Tibial nerve (tissue), 4 donors: ENCODE measurements at regions not wholly inside any gene's neighbourhood (a gene's known extent, or its start where the extent isn't known, plus 50 kb on each side); places are given as distances from the start of the nearest gene placed in this dataset.

Source experiments
- DNase-seq, 2 donors: peaks; one replicate each; pipeline ENCODE4 v3.0.0-alpha.2; 2019; ENCODE audit warnings: low spot score in 2 of 2
- H3K27ac ChIP-seq, 4 donors: fragments of 200-600 bp; sonication (generic) in 3 of 4; one replicate each; pipeline ENCODE4 v1.5.1; 2017 to 2019; ENCODE audit warnings: mild to moderate bottlenecking in 1 of 4
- H3K27me3 ChIP-seq, 2 donors: fragments of 200-600 bp; sonication (generic) in 1 of 2; one replicate each; pipeline versions ENCODE4 v1.5.1 to v1.6.0; 2017 to 2019
- H3K36me3 ChIP-seq, 3 donors: fragments of 200-600 bp; sonication (generic); one replicate each; pipeline ENCODE4 v1.5.1; 2018 to 2019
- H3K4me1 ChIP-seq, 4 donors: fragments of 200-600 bp; sonication (generic) in 3 of 4; one replicate each; pipeline ENCODE4 v1.5.1; 2017 to 2019
- H3K4me3 ChIP-seq, 4 donors: fragments of 200-600 bp; sonication (generic) in 3 of 4; one replicate each; pipeline ENCODE4 v1.5.1; 2017 to 2019; ENCODE audit warnings: mild to moderate bottlenecking in 1 of 4, moderate library complexity in 1 of 4
- H3K9me3 ChIP-seq, 4 donors: fragments of 200-600 bp; sonication (generic) in 3 of 4; one replicate each; pipeline ENCODE4 v1.5.1; 2017 to 2019
- EP300 ChIP-seq, 2 donors: sonication (generic); formaldehyde crosslinking; IDR thresholded peaks; one replicate each; pipeline ENCODE4 v1.6.1; 2017; ENCODE audit warnings: antibody characterized with exemption in 2 of 2, mild to moderate bottlenecking in 1 of 2
- POLR2A ChIP-seq, 2 donors: fragments of 450-650 bp; IDR thresholded peaks; one replicate each; pipeline ENCODE4 v1.6.1; 2017; ENCODE audit warnings: antibody characterized with exemption in 2 of 2, mild to moderate bottlenecking in 2 of 2, moderate library complexity in 2 of 2
- WGBS, 2 donors: methylation state at CpG; one replicate each; pipeline ENCODE4 v1.1.5; 2018; 5-methylcytosine and 5-hydroxymethylcytosine counted together
- TF ChIP-seq, protein P1 (sequence below), 5 experiments: fragments of 200-600 bp in 3 of 5; fragments of 450-650 bp in 2 of 5; sonication (generic) in 3 of 5; IDR thresholded peaks; one replicate each; pipeline ENCODE4 v1.5.1; 2016 to 2019; ENCODE audit warnings: antibody characterized with exemption in 5 of 5, mild to moderate bottlenecking in 3 of 5, moderate library complexity in 2 of 5

DNA sequence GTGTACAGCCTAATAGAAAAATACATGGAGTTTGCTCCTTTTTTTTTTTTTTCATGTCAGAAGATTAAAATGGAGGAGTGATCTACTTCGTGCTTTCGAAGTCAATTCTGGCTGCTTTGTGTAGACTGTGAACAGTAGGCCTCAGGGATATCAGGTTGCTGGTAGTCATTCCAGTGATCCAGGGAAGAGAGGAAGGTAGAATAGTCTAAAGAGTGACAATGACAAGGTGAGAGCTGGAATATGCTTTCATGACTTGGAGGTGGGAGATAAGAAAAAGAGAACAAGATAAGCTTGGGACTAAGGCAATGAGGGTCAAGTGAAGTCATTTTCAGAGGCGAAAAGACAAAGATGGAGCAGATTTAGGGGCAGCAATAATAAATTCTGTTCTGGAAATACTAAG lies 111.3 kb upstream of the MIR17HG start:
- Histone ChIP-seq H3K4me3 (no peak overlapping the region), H3K36me3 (no peaks in the 10 kb centered on the region), H3K27me3 (no peaks in the 10 kb centered on the region), H3K27ac (no peak overlapping the region), H3K4me1 (no peaks in the 10 kb centered on the region), H3K9me3 (no peaks in the 10 kb centered on the region)
- no peak for TF ChIP-seq POLR2A (IDR thresholded peaks at IDR 0.05)
- TF ChIP-seq, protein P1, sequence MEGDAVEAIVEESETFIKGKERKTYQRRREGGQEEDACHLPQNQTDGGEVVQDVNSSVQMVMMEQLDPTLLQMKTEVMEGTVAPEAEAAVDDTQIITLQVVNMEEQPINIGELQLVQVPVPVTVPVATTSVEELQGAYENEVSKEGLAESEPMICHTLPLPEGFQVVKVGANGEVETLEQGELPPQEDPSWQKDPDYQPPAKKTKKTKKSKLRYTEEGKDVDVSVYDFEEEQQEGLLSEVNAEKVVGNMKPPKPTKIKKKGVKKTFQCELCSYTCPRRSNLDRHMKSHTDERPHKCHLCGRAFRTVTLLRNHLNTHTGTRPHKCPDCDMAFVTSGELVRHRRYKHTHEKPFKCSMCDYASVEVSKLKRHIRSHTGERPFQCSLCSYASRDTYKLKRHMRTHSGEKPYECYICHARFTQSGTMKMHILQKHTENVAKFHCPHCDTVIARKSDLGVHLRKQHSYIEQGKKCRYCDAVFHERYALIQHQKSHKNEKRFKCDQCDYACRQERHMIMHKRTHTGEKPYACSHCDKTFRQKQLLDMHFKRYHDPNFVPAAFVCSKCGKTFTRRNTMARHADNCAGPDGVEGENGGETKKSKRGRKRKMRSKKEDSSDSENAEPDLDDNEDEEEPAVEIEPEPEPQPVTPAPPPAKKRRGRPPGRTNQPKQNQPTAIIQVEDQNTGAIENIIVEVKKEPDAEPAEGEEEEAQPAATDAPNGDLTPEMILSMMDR (IDR thresholded peaks at IDR 0.05) = no peak
- no peak for TF ChIP-seq EP300 (IDR thresholded peaks at IDR 0.05)
- WGBS, 2 donors = 93 to 94% methylated on average over 3 of the region's 3 CpGs
- no peak for DNase-seq

DNA sequence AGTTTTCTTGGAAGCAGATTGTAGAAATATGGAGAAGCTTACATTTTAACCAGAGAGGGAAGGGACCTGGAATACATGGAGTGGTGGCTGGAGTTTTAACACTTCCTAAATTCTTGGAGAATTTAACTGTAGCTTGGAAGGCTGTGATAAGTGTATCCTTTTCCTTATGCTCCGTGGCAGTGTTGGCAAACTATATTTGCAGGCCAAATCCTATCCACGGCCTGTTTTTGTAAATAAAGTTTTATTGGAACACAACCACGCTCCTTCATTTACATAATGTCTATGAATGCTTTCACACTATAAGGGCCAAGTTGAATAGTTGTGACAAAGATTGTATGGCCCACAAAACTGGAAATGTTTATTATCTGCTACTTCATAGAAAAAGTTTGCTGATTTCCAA lies 110.6 kb upstream of the MIR17HG start:
- DNase-seq = no peak
- H3K4me3 ChIP-seq = no peak overlapping the region
- TF ChIP-seq, protein P1 (IDR thresholded peaks at IDR 0.05) = no peak
- TF ChIP-seq POLR2A (IDR thresholded peaks at IDR 0.05) (no peak), EP300 (IDR thresholded peaks at IDR 0.05) (no peak)
- WGBS, 2 donors = 92 to 96% methylated on average over 3 of the region's 3 CpGs
- no peaks in the 10 kb centered on the region for H3K36me3 ChIP-seq
- H3K9me3 ChIP-seq = no peaks in the 10 kb centered on the region
- no peak overlapping the region for H3K27ac ChIP-seq
- H3K27me3 ChIP-seq = no peaks in the 10 kb centered on the region
- no peaks in the 10 kb centered on the region for H3K4me1 ChIP-seq

DNA sequence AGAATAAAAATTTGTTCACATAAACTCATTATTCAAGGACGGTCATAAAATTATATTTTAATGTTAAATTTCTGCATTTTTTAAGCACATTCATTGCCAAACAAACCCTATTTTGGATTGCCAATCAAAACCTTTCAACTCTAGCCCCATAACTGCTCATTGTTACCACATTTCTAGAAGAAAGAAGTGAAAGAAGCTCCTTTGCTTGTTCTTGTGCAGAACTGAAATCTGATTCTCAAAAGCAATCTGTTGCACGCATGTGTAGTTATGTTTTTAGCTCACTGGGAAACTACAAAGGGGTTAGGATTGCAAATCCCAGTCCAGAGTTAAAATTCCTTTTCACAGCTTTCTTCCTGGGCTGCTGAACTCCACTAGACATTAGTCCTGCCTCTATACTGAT lies 109.5 kb upstream of the MIR17HG start:
- H3K27me3 ChIP-seq = no peaks in the 10 kb centered on the region
- no peak for DNase-seq
- no peaks in the 10 kb centered on the region for H3K4me1 ChIP-seq
- H3K27ac ChIP-seq = no peak overlapping the region
- WGBS, 2 donors = 40 to 52% methylated on average over 2 of the region's 2 CpGs
- no peaks in the 10 kb centered on the region for H3K9me3 ChIP-seq
- no peaks in the 10 kb centered on the region for H3K36me3 ChIP-seq
- H3K4me3 ChIP-seq = no peak overlapping the region
- TF ChIP-seq POLR2A (IDR thresholded peaks at IDR 0.05) = no peak
- TF ChIP-seq EP300 (IDR thresholded peaks at IDR 0.05) = no peak
- TF ChIP-seq, protein P1 (IDR thresholded peaks at IDR 0.05) = no peak

DNA sequence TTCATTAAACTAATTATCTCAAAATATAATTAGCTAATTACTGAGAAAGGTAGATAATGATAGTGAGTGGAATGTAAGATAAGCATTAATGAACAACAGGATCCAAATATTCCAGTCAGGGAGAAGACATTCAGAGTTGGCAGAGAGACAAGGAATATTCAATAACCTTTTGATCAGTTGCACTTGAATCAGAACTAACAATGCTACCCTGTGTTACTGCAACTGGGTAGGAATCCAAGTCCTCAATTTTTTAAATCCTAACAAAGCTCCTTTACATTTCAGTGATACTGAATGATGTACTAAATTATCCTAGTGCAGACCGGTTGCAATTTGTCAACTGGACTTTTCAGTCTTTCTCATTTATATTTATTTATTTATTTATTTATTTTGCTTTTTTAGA lies 107.1 kb upstream of the MIR17HG start:
- Histone ChIP-seq H3K27me3 (no peaks in the 10 kb centered on the region), H3K4me1 (no peaks in the 10 kb centered on the region), H3K36me3 (no peaks in the 10 kb centered on the region), H3K9me3 (no peaks in the 10 kb centered on the region), H3K27ac (no peak overlapping the region), H3K4me3 (no peak overlapping the region)
- WGBS, 2 donors = 53 to 57% methylated on average over 1 of the region's 1 CpG
- DNase-seq = no peak
- TF ChIP-seq, protein P1 (IDR thresholded peaks at IDR 0.05) = no peak
- TF ChIP-seq EP300 (IDR thresholded peaks at IDR 0.05) (no peak), POLR2A (IDR thresholded peaks at IDR 0.05) (no peak)

DNA sequence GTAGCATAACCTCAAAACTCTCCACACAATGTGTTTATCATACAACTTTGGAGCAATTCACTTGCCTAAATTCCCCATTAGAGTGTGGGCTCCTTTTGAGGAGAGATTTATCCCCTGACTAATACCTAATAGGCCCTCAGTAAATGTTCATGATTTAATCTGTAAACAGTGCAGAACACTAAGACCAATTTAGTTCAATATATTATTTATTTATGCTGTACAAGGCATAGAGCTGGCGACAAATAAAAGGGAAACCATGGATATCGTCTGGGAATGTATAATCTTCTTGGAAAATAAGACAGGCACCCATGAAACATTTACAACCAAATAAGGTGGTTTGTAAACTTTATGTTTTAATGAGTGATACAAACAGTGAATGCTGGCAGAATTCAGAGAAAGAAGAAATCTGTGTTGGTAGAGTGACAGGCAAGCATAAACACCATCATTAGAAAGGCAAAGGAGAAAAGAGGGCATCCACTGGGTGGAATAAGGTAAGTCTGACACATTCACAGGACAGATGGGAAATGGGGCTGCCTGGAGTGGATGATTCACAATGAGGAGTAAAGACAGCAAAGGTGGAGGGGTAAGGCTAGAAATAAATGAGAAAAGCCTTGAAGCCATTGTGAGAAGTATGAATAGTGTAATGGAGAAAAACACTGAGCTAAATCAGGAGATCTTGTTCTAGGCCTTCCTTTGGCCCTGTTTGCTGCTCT lies 106.1 kb upstream of the MIR17HG start:
- TF ChIP-seq, protein P1 (IDR thresholded peaks at IDR 0.05) = no peak
- TF ChIP-seq POLR2A (IDR thresholded peaks at IDR 0.05) (no peak), EP300 (IDR thresholded peaks at IDR 0.05) (no peak)
- no peaks in the 10 kb centered on the region for H3K4me1 ChIP-seq
- no peaks in the 10 kb centered on the region for H3K36me3 ChIP-seq
- H3K9me3 ChIP-seq = no peaks in the 10 kb centered on the region
- H3K4me3 ChIP-seq = no peak overlapping the region
- no peaks in the 10 kb centered on the region for H3K27me3 ChIP-seq
- WGBS, 2 donors = 74 to 79% methylated on average over 2 of the region's 2 CpGs
- DNase-seq = no peak
- H3K27ac ChIP-seq = no peak overlapping the region
